ENCODE measurements at regions not wholly inside any gene's neighbourhood (a gene's known extent, or its start where the extent isn't known, plus 50 kb on each side); places are given as distances from the start of the nearest gene placed in this dataset.

- TF ChIP-seq POLR2A (IDR thresholded peaks at IDR 0.05; ENCODE audit: extremely low read depth, insufficient read length) = no peak
- no peak for TF ChIP-seq CTCF (IDR thresholded peaks at IDR 0.05; ENCODE audit: low read depth, low read length)
Measured at GRCh38 chr18:2036086-2036485, 535.2 kb downstream of the METTL4 start.
